H1 (cell line): ENCODE measurements at regions not wholly inside any gene's neighbourhood (a gene's known extent, or its start where the extent isn't known, plus 50 kb on each side); places are given as distances from the start of the nearest gene placed in this dataset.

Experiments used
- BRCA1 ChIP-seq: IDR thresholded peaks from 2 replicates; pipeline ENCODE4 v1.6.1; 2012; ENCODE audit warnings: low read depth, low read length, improper control_type of control experiment
- CHD2 ChIP-seq: IDR thresholded peaks from 2 replicates; pipeline ENCODE4 v1.6.1; 2012; ENCODE audit warnings: low read length, improper control_type of control experiment
- CTCF ChIP-seq, 3 experiments: IDR thresholded peaks; 1 replicate in 2 of 3; 2 replicates in 1 of 3; pipeline versions ENCODE4 v1.5.1 to v1.6.1; 2011; ENCODE audit warnings: low read length in 3 of 3, mild to moderate bottlenecking in 3 of 3, inconsistent platforms in 2 of 3, low read depth in 1 of 3, moderate library complexity in 1 of 3; ENCODE audit not compliant: insufficient read depth in 1 of 3; ENCODE audit errors: control extremely low read depth in 1 of 3
- EGR1 ChIP-seq: IDR thresholded peaks from 2 replicates; pipeline ENCODE4 v1.6.1; 2011; ENCODE audit warnings: low read depth, low read length, borderline replicate concordance
- SAP30 ChIP-seq: fragments of 300-600 bp; sonication (generic); IDR thresholded peaks from 2 replicates; pipeline ENCODE4 v1.7.1; 2012; ENCODE audit warnings: low read length, moderate library complexity, mild to moderate bottlenecking, inconsistent platforms; ENCODE audit not compliant: insufficient read depth, insufficient replicate concordance
- SP1 ChIP-seq: IDR thresholded peaks from 2 replicates; pipeline ENCODE4 v1.6.1; 2011; ENCODE audit warnings: low read depth, low read length

DNA sequence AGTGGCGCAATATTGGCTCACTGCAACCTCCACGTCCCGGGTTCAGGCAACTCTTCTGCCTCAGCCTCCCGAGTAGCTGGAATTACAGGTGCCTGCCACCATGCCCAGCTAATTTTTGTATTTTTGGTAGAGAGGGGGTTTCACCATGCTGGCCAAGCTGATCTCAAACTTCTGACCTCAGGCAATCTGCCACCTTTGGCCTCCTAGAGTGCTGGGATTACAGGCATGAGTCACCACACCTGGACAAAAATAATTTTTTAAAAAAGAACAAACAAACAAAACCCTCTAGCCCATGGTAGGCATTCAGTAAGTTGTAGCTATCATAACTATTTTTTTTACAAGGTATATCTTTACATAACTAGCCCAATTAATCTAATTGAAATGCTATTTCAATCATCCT lies 73.9 kb upstream of the CAPRIN1 start:
- no peak for TF ChIP-seq CTCF (IDR thresholded peaks at IDR 0.05; ENCODE audit: control extremely low read depth in 1 of 3, insufficient read depth in 1 of 3, low read depth in 1 of 3, low read length in 3 of 3)
- no peak for TF ChIP-seq BRCA1
- no peak for TF ChIP-seq SAP30
- no peak for TF ChIP-seq CHD2
- no peak for TF ChIP-seq EGR1
- no peak for TF ChIP-seq SP1
